CD8-positive, alpha-beta memory T cell (primary cell): ENCODE measurements at regions not wholly inside any gene's neighbourhood (a gene's known extent, or its start where the extent isn't known, plus 50 kb on each side); places are given as distances from the start of the nearest gene placed in this dataset.

Experiments
- CTCF ChIA-PET: fragments of 350-600 bp; sonication (Branson Sonifier 250); formaldehyde crosslinking; loops from one replicate; lab custom pipeline; 2021; ENCODE audit warnings: antibody characterized with exemption; lab: Charles Lee
- POLR2A ChIA-PET: fragments of 350-600 bp; sonication (Branson Sonifier 250); formaldehyde crosslinking; loops from one replicate; lab custom pipeline; 2021; ENCODE audit warnings: antibody characterized with exemption; lab: Charles Lee
- DNase-seq, 5 donors: peaks; one replicate each; pipeline versions ENCODE4 v3.0.0 to v3.0.0-alpha.2; 2020 to 2022; ENCODE audit warnings: mixed read lengths in 1 of 5
- H3K27ac ChIP-seq: one replicate; pipeline ENCODE4 v1.7.0; 2013; ENCODE audit warnings: low read depth, mild to moderate bottlenecking, low read length, moderate library complexity
- H3K27me3 ChIP-seq: 2 replicates; pipeline ENCODE4 v1.7.0; 2013; ENCODE audit warnings: low read length, mild to moderate bottlenecking; ENCODE audit not compliant: insufficient read depth, poor library complexity, severe bottlenecking
- H3K36me3 ChIP-seq: 2 replicates; pipeline ENCODE4 v1.7.0; 2013; ENCODE audit warnings: mild to moderate bottlenecking, low read length, moderate library complexity; ENCODE audit not compliant: insufficient read depth
- H3K4me1 ChIP-seq: 2 replicates; pipeline ENCODE4 v1.7.0; 2013; ENCODE audit warnings: mild to moderate bottlenecking, low read length, moderate library complexity; ENCODE audit not compliant: insufficient read depth
- H3K4me3 ChIP-seq: 2 replicates; pipeline ENCODE4 v1.7.0; 2013; ENCODE audit warnings: mild to moderate bottlenecking, low read length
- H3K9me3 ChIP-seq: 2 replicates; pipeline ENCODE4 v1.7.0; 2013; ENCODE audit warnings: mild to moderate bottlenecking, low read length
- H3K27ac Mint-ChIP-seq, 8 donors: one replicate each; pipeline ENCODE4 v1.8.0; 2020 to 2021; ENCODE audit warnings: mixed read lengths in 8 of 8, mild to moderate bottlenecking in 6 of 8, inconsistent platforms in 3 of 8, moderate library complexity in 3 of 8
- H3K27me3 Mint-ChIP-seq, 2 donors: one replicate each; pipeline ENCODE4 v1.8.0; 2020 to 2021; ENCODE audit warnings: mixed read lengths in 2 of 2, mild to moderate bottlenecking in 1 of 2, moderate library complexity in 1 of 2
- H3K36me3 Mint-ChIP-seq, 3 donors: one replicate each; pipeline ENCODE4 v1.8.0; 2020 to 2021; ENCODE audit warnings: mixed read lengths in 3 of 3, inconsistent platforms in 1 of 3, mild to moderate bottlenecking in 1 of 3
- H3K4me1 Mint-ChIP-seq, 3 donors: one replicate each; pipeline ENCODE4 v1.8.0; 2020 to 2021; ENCODE audit warnings: mixed read lengths in 3 of 3, inconsistent platforms in 1 of 3, mild to moderate bottlenecking in 1 of 3
- H3K4me3 Mint-ChIP-seq, 7 donors: one replicate each; pipeline ENCODE4 v1.8.0; 2020 to 2021; ENCODE audit warnings: mixed read lengths in 7 of 7, mild to moderate bottlenecking in 6 of 7, moderate library complexity in 4 of 7, inconsistent platforms in 2 of 7
- H3K9me3 Mint-ChIP-seq, 5 donors: one replicate each; pipeline ENCODE4 v1.8.0; 2020 to 2022; ENCODE audit warnings: mixed read lengths in 5 of 5, mild to moderate bottlenecking in 3 of 5, moderate library complexity in 2 of 5, inconsistent platforms in 1 of 5

DNA sequence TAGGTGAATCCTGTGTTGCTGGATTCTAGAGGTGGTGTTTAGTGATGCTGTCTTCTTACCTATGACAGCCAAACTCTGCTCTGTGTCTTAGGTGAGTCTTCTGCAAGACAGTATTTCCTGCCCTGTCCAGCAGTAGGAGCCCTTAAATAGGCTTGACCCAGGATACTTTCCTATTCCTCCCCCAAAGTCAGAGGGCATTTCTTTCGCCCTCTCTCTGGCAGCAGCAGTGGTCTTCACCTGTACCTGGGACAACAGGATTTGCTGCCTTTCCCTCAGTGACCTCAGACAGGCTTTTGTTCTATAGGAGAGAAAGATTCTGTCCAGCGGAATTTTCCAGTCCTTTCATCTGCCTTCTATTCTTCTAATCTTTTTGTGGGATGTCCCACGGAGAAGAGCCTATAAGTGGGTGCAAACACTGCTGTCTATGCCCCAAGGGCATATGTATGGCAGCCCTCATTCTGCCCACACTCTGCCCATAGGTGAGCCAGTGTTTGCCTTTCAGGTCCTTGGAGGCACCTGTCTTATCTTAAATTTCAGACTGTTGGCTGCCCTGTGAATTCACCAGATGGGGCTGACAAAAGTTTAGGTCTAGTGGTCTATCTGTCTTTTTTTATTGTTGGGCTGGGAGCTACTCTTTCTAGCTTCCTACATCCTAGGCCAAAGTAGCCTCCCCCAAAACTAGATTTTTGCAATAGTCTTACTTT is 177.3 kb upstream of the SPOPL start:
- no peaks in the 10 kb centered on the region for H3K36me3 Mint-ChIP-seq
- H3K4me1 ChIP-seq, result no peaks in the 10 kb centered on the region
- ChIA-PET CTCF (no interaction called here), POLR2A (no interaction called here)
- no peak for DNase-seq
- H3K9me3 ChIP-seq, result no peaks in the 10 kb centered on the region
- H3K27me3 Mint-ChIP-seq, result no peaks in the 10 kb centered on the region
- no peak overlapping the region for H3K4me3 ChIP-seq
- no peaks in the 10 kb centered on the region for H3K36me3 ChIP-seq
- peaks cover 0 to 12% (median 2%) of the 10 kb centered on the region in 5 donors for H3K9me3 Mint-ChIP-seq
- no peak overlapping the region for H3K27ac ChIP-seq
- H3K4me1 Mint-ChIP-seq, result no peaks in the 10 kb centered on the region
- no peaks in the 10 kb centered on the region for H3K27me3 ChIP-seq
- H3K27ac Mint-ChIP-seq, result no peak overlapping the region
- no peak overlapping the region for H3K4me3 Mint-ChIP-seq

DNA sequence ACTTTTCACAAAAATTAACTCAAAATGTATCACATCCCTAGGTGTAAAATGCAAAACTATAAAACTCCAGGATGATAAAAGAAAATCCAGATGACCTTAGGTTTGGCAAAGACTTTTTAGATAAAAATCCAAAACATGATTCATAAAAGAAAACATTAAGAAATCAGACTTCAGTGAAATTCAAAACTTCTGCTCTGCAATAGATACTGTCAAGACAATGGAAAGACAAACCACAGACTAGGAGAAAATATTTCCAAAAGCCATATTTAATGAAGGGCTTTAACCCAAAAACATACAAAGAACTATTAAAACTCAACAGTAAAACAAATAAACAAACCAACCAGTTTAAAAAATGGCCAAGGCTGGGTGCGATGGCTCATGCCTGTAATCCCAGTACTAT is 173.6 kb upstream of the SPOPL start:
- Histone ChIP-seq H3K4me1 (no peaks in the 10 kb centered on the region), H3K4me3 (no peak overlapping the region), H3K36me3 (no peaks in the 10 kb centered on the region), H3K27ac (no peak overlapping the region), H3K27me3 (no peaks in the 10 kb centered on the region), H3K9me3 (no peaks in the 10 kb centered on the region)
- no peak for DNase-seq
- ChIA-PET CTCF (no interaction called here), POLR2A (no interaction called here)
- Mint-ChIP-seq H3K27me3 (no peaks in the 10 kb centered on the region), H3K9me3 (peaks cover 0 to 12% (median 6%) of the 10 kb centered on the region in 5 donors), H3K4me3 (no peak overlapping the region), H3K4me1 (no peaks in the 10 kb centered on the region), H3K27ac (no peak overlapping the region), H3K36me3 (no peaks in the 10 kb centered on the region)

DNA sequence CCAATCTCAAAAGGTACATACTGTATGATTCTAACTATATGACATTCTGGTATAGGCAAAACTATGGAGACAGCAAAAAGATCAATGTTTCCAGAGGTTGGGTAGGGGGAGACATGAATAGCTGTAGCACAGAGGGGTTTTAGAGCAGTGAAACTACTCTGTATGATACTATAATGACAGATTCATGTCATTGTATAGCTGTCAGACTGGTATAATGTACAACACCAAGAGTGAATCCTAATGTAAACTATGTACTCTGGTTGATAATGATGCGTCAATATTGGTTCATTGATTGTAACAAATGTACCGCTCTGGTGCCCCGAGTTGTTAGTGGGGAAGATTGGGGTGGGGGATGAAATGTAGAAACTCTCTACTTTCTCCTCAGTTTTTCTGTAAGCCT is 172.4 kb upstream of the SPOPL start:
- no peak overlapping the region for H3K27ac Mint-ChIP-seq
- H3K36me3 ChIP-seq, result no peaks in the 10 kb centered on the region
- H3K4me3 ChIP-seq, result no peak overlapping the region
- no peak overlapping the region for H3K27ac ChIP-seq
- no peaks in the 10 kb centered on the region for H3K27me3 ChIP-seq
- CTCF ChIA-PET, result no interaction called here
- H3K9me3 ChIP-seq, result no peaks in the 10 kb centered on the region
- H3K27me3 Mint-ChIP-seq, result no peaks in the 10 kb centered on the region
- H3K9me3 Mint-ChIP-seq, result peaks cover 0 to 10% (median 5%) of the 10 kb centered on the region in 5 donors
- no peaks in the 10 kb centered on the region for H3K4me1 Mint-ChIP-seq
- H3K4me3 Mint-ChIP-seq, result no peak overlapping the region
- POLR2A ChIA-PET, result no interaction called here
- H3K36me3 Mint-ChIP-seq, result no peaks in the 10 kb centered on the region
- DNase-seq, result no peak
- no peaks in the 10 kb centered on the region for H3K4me1 ChIP-seq

DNA sequence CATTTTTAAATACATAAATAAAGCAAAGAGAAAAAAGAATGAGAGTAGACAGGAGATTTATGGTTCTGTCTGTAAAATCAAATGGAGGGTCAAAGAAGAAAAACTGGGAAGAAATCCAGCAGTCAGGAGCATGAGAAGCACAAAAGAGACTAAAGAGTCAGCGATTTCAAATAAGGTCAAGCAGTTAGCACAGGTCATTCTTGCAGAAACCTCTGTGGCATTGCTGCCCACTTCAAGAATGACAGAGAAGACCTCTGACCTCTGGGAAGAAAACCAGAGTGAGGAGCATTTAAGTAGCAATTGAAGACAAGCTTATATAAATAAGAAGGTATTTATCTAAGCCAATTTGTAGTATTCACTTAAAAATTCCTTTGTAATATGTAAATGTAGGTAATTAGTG is 172.0 kb upstream of the SPOPL start:
- no peaks in the 10 kb centered on the region for H3K4me1 Mint-ChIP-seq
- DNase-seq, result no peak
- H3K4me3 ChIP-seq, result no peak overlapping the region
- no peaks in the 10 kb centered on the region for H3K9me3 ChIP-seq
- no peak overlapping the region for H3K27ac Mint-ChIP-seq
- H3K9me3 Mint-ChIP-seq, result peaks cover 0 to 8% (median 4%) of the 10 kb centered on the region in 5 donors
- no peaks in the 10 kb centered on the region for H3K27me3 ChIP-seq
- no peaks in the 10 kb centered on the region for H3K27me3 Mint-ChIP-seq
- ChIA-PET POLR2A (no interaction called here), CTCF (no interaction called here)
- no peak overlapping the region for H3K4me3 Mint-ChIP-seq
- no peaks in the 10 kb centered on the region for H3K36me3 ChIP-seq
- no peaks in the 10 kb centered on the region for H3K36me3 Mint-ChIP-seq
- H3K27ac ChIP-seq, result no peak overlapping the region
- no peaks in the 10 kb centered on the region for H3K4me1 ChIP-seq

DNA sequence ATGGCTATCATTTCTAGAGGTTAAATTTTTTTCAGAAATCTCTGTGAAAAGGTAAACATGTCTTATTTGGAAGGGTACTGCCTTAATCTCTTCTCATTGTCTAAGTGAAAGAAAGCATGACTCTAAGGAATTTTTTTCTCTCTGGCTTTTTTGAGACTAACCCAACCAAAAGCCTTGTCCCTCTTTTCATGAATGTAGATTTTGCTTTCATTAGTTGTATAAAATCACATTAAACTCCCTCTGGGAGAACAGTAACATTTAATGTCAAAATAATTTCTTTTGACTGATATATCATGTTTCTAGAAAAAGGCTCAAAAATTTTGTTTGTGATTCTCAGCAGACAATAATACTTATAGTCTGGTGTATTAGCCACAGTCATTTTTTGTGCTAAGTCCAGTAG is 168.4 kb upstream of the SPOPL start:
- no peak for DNase-seq
- H3K27ac Mint-ChIP-seq, result no peak overlapping the region
- peaks cover 0 to 2% of the 10 kb centered on the region in 2 donors for H3K27me3 Mint-ChIP-seq
- no peaks in the 10 kb centered on the region for H3K9me3 ChIP-seq
- no peak overlapping the region for H3K4me3 ChIP-seq
- no peaks in the 10 kb centered on the region for H3K36me3 Mint-ChIP-seq
- H3K4me3 Mint-ChIP-seq, result no peak overlapping the region
- H3K27ac ChIP-seq, result no peak overlapping the region
- POLR2A ChIA-PET, result no interaction called here
- no peaks in the 10 kb centered on the region for H3K27me3 ChIP-seq
- CTCF ChIA-PET, result no interaction called here
- no peaks in the 10 kb centered on the region for H3K36me3 ChIP-seq
- H3K4me1 Mint-ChIP-seq, result no peaks in the 10 kb centered on the region
- no peaks in the 10 kb centered on the region for H3K4me1 ChIP-seq
- H3K9me3 Mint-ChIP-seq, result peaks cover 0 to 9% (median 3%) of the 10 kb centered on the region in 5 donors

DNA sequence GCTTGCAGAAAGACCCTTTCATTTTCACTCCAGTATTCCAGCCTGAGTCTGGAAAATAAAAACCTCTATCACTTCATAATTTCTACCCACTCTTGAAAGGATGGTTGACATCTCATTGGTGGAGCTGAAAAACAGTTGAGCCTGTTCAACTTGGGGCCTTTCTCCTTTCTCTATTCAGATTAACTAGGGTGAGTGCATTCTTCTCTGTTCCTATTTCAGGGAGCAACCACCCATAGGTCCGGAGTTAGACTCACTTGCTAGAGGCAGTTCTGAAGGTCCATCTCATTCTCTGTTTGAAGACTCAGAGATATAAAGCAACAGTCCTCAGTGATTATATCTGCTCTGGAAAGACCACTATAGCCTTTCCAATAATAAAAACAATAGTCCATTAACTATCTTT is 167.9 kb upstream of the SPOPL start:
- Histone ChIP-seq H3K4me1 (no peaks in the 10 kb centered on the region), H3K27ac (no peak overlapping the region), H3K4me3 (no peak overlapping the region), H3K36me3 (no peaks in the 10 kb centered on the region), H3K27me3 (no peaks in the 10 kb centered on the region), H3K9me3 (no peaks in the 10 kb centered on the region)
- H3K27ac Mint-ChIP-seq, result no peak overlapping the region
- no peaks in the 10 kb centered on the region for H3K4me1 Mint-ChIP-seq
- peaks cover 0 to 7% (median 3%) of the 10 kb centered on the region in 5 donors for H3K9me3 Mint-ChIP-seq
- DNase-seq, result no peak
- POLR2A ChIA-PET, result no interaction called here
- no peak overlapping the region for H3K4me3 Mint-ChIP-seq
- peaks cover 0 to 2% of the 10 kb centered on the region in 2 donors for H3K27me3 Mint-ChIP-seq
- CTCF ChIA-PET, result no interaction called here
- no peaks in the 10 kb centered on the region for H3K36me3 Mint-ChIP-seq

DNA sequence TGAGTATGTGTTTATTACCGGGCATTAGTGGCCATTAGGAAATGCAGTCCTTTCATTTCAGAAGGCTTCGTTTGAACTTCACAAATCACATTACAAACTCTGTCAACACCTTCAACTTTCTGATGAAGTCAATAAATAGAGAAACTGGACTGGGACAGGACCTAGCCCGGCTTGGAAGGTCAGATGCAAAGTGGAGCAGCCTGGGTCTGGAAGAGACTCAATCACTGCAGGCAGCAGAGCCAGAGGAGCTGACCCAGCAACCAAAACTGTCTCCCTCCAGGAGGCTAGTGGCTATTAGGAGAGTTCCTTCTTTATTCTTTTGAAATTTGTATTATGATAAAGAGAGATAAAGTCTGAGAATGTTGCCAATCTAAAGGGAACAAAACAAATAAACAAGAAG is 167.2 kb upstream of the SPOPL start:
- peaks cover 0 to 7% (median 3%) of the 10 kb centered on the region in 5 donors for H3K9me3 Mint-ChIP-seq
- no peaks in the 10 kb centered on the region for H3K4me1 Mint-ChIP-seq
- no peak for DNase-seq
- H3K4me1 ChIP-seq, result no peaks in the 10 kb centered on the region
- no peaks in the 10 kb centered on the region for H3K36me3 ChIP-seq
- H3K4me3 ChIP-seq, result no peak overlapping the region
- H3K36me3 Mint-ChIP-seq, result no peaks in the 10 kb centered on the region
- H3K27me3 ChIP-seq, result no peaks in the 10 kb centered on the region
- no peak overlapping the region for H3K27ac Mint-ChIP-seq
- POLR2A ChIA-PET, result no interaction called here
- H3K9me3 ChIP-seq, result no peaks in the 10 kb centered on the region
- CTCF ChIA-PET, result no interaction called here
- no peak overlapping the region for H3K4me3 Mint-ChIP-seq
- no peak overlapping the region for H3K27ac ChIP-seq
- H3K27me3 Mint-ChIP-seq, result peaks cover 0 to 2% of the 10 kb centered on the region in 2 donors

DNA sequence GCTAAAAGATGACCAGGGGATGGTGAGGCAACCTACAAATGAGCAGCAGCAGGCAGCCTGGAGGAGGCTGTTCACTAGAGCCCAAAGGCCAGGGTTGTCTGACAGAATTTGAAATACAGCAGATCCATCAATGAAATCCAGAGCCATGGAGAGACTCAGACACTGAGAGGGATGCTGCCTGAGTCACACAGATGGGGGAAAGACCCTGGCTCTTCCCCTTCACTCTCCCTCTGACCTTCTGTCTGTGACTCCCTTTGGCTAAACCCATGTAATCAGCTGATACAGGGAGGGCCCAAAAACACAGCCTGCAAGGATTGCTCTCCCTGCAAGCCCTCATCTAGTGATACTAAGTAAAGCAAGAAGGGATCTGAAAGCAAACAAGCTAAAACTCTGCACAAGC is 166.5 kb upstream of the SPOPL start:
- H3K27ac ChIP-seq, result no peak overlapping the region
- H3K9me3 Mint-ChIP-seq, result peaks cover 0 to 7% (median 3%) of the 10 kb centered on the region in 5 donors

More for the DNA sequence above, 166.5 kb upstream of the SPOPL start:
- Histone ChIP-seq H3K36me3 (no peaks in the 10 kb centered on the region), H3K9me3 (no peaks in the 10 kb centered on the region), H3K27me3 (no peaks in the 10 kb centered on the region), H3K4me3 (no peak overlapping the region), H3K4me1 (no peaks in the 10 kb centered on the region)
- Mint-ChIP-seq H3K4me1 (no peaks in the 10 kb centered on the region), H3K36me3 (no peaks in the 10 kb centered on the region), H3K27me3 (peaks cover 0 to 2% of the 10 kb centered on the region in 2 donors), H3K27ac (no peak overlapping the region), H3K4me3 (no peak overlapping the region)
- ChIA-PET CTCF (no interaction called here), POLR2A (no interaction called here)
- DNase-seq, result no peak
